HFFc6 (cell line): ENCODE measurements at regions not wholly inside any gene's neighbourhood (a gene's known extent, or its start where the extent isn't known, plus 50 kb on each side); places are given as distances from the start of the nearest gene placed in this dataset.

Experiments
- DNase-seq: peaks from one replicate; pipeline ENCODE4 v3.0.0-alpha.2; 2018
- H3K27ac Mint-ChIP-seq: 2 replicates; pipeline ENCODE4 v1.8.0; 2020; ENCODE audit warnings: mild to moderate bottlenecking, mixed read lengths
- H3K27me3 Mint-ChIP-seq: 2 replicates; pipeline ENCODE4 v1.8.0; 2021; ENCODE audit warnings: mild to moderate bottlenecking, moderate library complexity, mixed read lengths; ENCODE audit not compliant: insufficient read depth
- H3K36me3 Mint-ChIP-seq: 2 replicates; pipeline ENCODE4 v1.8.0; 2021; ENCODE audit warnings: low read depth, mixed read lengths
- H3K4me1 Mint-ChIP-seq: 2 replicates; pipeline ENCODE4 v1.8.0; 2020; ENCODE audit warnings: low read depth, mixed read lengths
- H3K4me3 Mint-ChIP-seq: 2 replicates; pipeline ENCODE4 v1.8.0; 2020; ENCODE audit warnings: mild to moderate bottlenecking, moderate library complexity, mixed read lengths
- H3K9me3 Mint-ChIP-seq: 2 replicates; pipeline ENCODE4 v1.8.0; 2020; ENCODE audit warnings: mild to moderate bottlenecking, mixed read lengths
- TF ChIP-seq, protein P1 (sequence below): fragments of 200-600 bp; sonication (generic); IDR thresholded peaks from 2 replicates; pipeline ENCODE4 v1.5.0; 2021; ENCODE audit warnings: antibody characterized with exemption, mild to moderate bottlenecking

DNA sequence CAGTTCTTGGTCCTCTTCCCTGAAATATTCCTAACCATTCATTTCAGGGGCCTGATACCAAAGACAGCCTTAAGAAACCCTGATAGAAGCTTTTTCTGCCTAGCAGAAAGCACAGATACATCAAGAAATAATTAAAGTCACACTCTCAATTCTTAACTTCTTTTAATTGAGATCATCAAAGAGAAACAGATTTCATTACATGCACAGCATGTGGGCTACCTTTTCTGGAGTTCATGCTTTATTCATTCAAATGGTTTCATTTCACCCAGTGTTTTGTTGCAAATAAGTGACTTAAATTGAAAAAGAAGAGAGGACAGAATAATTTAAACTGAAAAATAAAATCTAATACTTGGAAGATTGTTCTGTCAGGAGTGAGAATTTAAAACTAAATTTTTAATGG is 192.6 kb upstream of the GGTLC1 start:
- TF ChIP-seq, protein P1, sequence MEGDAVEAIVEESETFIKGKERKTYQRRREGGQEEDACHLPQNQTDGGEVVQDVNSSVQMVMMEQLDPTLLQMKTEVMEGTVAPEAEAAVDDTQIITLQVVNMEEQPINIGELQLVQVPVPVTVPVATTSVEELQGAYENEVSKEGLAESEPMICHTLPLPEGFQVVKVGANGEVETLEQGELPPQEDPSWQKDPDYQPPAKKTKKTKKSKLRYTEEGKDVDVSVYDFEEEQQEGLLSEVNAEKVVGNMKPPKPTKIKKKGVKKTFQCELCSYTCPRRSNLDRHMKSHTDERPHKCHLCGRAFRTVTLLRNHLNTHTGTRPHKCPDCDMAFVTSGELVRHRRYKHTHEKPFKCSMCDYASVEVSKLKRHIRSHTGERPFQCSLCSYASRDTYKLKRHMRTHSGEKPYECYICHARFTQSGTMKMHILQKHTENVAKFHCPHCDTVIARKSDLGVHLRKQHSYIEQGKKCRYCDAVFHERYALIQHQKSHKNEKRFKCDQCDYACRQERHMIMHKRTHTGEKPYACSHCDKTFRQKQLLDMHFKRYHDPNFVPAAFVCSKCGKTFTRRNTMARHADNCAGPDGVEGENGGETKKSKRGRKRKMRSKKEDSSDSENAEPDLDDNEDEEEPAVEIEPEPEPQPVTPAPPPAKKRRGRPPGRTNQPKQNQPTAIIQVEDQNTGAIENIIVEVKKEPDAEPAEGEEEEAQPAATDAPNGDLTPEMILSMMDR = no peak
- Mint-ChIP-seq H3K36me3 (no peaks in the 10 kb centered on the region), H3K27me3 (no peaks in the 10 kb centered on the region; the same call in 1 of the 2 replicates), H3K4me1 (no peaks in the 10 kb centered on the region), H3K9me3 (no peaks in the 10 kb centered on the region), H3K4me3 (no peak overlapping the region), H3K27ac (no peak overlapping the region)
- DNase-seq = no peak

- Mint-ChIP-seq H3K36me3 (no peaks in the 10 kb centered on the region), H3K4me1 (peaks cover under 1% of the 10 kb centered on the region; the same call in 1 of the 2 replicates), H3K27me3 (peaks cover 2% of the 10 kb centered on the region), H3K4me3 (no peak overlapping the region), H3K27ac (no peak overlapping the region), H3K9me3 (0 out of 2 replicates have a peak, but pooled peaks cover 4% of the 10 kb centered on the region)
- TF ChIP-seq, protein P1 = no peak
- no peak for DNase-seq
These were observed 180.7 kb upstream of the GGTLC1 start for GRCh38 chr20:24169256-24169655.

DNA sequence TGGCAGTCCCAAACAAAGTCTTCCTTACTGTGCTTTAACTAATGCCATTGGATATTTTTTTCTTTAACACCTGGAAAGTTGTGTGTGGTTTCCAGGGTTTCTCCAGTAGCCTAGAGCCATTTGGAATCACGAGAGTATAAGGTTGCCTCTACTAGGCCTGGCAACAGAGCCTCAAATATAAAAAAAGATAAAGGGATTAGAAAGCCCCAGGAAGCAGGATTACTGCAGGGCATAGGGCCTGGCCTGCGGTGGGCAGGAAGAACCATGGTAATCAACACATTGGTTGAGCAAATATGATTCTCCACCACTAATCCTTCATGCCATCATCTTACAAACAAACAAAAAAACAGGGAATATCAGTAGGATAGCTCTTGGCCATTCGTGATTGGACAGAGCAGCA is 177.8 kb upstream of the GGTLC1 start:
- DNase-seq = no peak
- no peak overlapping the region for H3K27ac Mint-ChIP-seq
- H3K9me3 Mint-ChIP-seq = no peaks in the 10 kb centered on the region
- H3K4me3 Mint-ChIP-seq = no peak overlapping the region
- peaks cover 11% of the 10 kb centered on the region for H3K4me1 Mint-ChIP-seq
- TF ChIP-seq, protein P1 = no peak
- peaks cover 5% of the 10 kb centered on the region for H3K27me3 Mint-ChIP-seq
- H3K36me3 Mint-ChIP-seq = no peaks in the 10 kb centered on the region

DNA sequence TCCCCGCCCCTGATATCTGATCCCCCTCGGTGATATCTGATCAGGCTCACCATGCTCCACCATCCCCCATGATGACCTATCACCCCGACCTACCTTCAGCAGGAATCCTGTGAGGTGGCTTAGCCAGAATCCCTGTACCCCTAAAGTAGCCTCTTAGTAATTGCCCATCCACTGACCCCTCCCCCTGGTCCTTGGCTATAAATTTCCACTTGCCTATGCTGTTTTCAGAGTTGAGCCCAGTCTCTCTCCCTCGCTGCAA is 177.5 kb upstream of the GGTLC1 start:
- Mint-ChIP-seq H3K27me3 (peaks cover 5% of the 10 kb centered on the region), H3K4me3 (no peak overlapping the region), H3K27ac (no peak overlapping the region), H3K4me1 (peaks cover 14% of the 10 kb centered on the region), H3K36me3 (no peaks in the 10 kb centered on the region), H3K9me3 (no peaks in the 10 kb centered on the region)
- DNase-seq = no peak
- TF ChIP-seq, protein P1 = no peak

DNA sequence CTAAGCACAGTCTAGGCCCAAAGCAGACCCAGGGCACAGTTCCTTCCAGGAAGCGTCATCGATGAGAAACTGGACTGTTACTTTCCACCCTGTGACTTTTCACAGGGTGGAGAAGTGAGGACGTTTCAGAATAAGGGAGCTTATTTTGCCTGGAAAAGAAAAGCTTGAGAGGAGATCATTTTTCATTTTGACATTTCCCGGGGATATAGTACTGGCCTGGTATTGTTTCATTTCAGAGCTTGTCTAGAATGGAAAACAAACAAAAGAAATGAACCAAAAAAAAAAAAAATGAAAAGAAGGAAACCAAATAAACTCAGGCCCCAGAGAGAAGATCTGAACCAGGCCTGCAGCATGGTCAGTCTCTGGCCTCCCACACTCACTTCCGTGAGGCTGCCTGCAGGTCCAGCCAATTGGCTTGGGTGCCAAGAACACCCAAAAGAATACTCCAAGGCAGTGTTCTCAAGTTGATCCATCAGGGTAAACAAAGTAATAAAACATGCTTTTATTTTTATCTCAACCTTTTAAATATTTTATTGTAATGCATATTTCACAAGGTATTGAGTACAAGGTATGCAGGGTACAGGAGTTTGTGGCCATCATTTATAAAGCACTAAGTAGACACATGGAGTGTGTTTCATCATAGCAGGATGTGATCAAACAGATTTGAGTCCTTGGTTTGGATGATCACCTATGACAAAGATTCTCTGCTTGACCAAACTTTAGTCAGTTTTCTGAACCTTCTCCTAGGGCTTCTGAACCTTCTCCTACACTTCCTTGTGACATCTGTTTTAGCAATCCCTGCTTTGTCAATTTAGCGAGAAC is 176.9 kb upstream of the GGTLC1 start:
- no peaks in the 10 kb centered on the region for H3K9me3 Mint-ChIP-seq
- peaks cover 19% of the 10 kb centered on the region for H3K4me1 Mint-ChIP-seq
- no peak for DNase-seq
- H3K27ac Mint-ChIP-seq = no peak overlapping the region
- no peaks in the 10 kb centered on the region for H3K36me3 Mint-ChIP-seq
- TF ChIP-seq, protein P1 = no peak
- H3K4me3 Mint-ChIP-seq = no peak overlapping the region
- H3K27me3 Mint-ChIP-seq = peaks cover 5% of the 10 kb centered on the region
